ENCODE measurements at regions not wholly inside any gene's neighbourhood (a gene's known extent, or its start where the extent isn't known, plus 50 kb on each side); places are given as distances from the start of the nearest gene placed in this dataset.

- TF ChIP-seq YY1 (IDR thresholded peaks at IDR 0.05; ENCODE audit: insufficient read depth, insufficient read length), result no peak
- TF ChIP-seq SUZ12 (IDR thresholded peaks at IDR 0.05; ENCODE audit: extremely low read depth, insufficient read depth, insufficient read length), result no peak
- no peak for TF ChIP-seq ZNF274 (IDR thresholded peaks at IDR 0.05; ENCODE audit: low read depth, low read length)
These were observed 253.2 kb upstream of the APCDD1 start for GRCh38 chr18:10201226-10201625.
